Sciatic nerve (tissue), 2 donors: ENCODE measurements at regions not wholly inside any gene's neighbourhood (a gene's known extent, or its start where the extent isn't known, plus 50 kb on each side); places are given as distances from the start of the nearest gene placed in this dataset.

Experiments
- ATAC-seq: fragments of 200-7000 bp; cut with Tn5 transposase; one replicate; pipeline ENCODE4 v1.9.1; 2020; ENCODE audit warnings: mild to moderate bottlenecking, moderate library complexity
- DNase-seq: peaks from one replicate; pipeline ENCODE4 v3.0.0-alpha.2; 2020; ENCODE audit warnings: low spot score
- intact Hi-C: fragments of 100-400 bp; cut with DNase I; formaldehyde crosslinking; loops from one replicate; pipeline ENCODE4 v1.14.2; 2022
- donor health status: DM: no; HTN: no; CAD: no.
- donor health status: DM: no; HTN: no; CAD: no.

- no peak for DNase-seq
- intact Hi-C loops: no loop called here
- peak; percentile 23 for ATAC-seq
Observed at GRCh38 chr6:2480267-2480966, 235.0 kb upstream of the GMDS start.

DNA sequence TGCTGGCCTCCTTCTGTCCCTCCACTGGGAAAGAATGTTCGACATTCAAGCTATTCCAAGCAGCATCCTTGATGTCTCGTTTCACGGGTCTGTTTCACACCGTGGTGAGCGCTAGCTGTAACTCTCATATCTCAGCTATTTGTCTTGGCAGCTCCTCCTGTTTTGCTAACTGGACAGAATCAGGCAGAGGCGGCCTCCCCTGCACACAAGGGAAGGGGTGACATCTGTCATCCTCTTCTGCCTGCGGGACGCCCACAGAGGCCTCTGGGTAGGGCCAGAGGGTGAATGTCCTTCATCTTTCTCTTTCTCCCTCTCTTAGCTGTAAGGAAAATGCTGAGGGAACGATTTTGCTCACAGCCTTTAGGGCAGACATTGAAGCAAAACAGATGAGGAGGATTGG lies 232.8 kb upstream of the GMDS start:
- intact Hi-C loops: no loop called here
- ATAC-seq (no peak), DNase-seq (no peak)

DNA sequence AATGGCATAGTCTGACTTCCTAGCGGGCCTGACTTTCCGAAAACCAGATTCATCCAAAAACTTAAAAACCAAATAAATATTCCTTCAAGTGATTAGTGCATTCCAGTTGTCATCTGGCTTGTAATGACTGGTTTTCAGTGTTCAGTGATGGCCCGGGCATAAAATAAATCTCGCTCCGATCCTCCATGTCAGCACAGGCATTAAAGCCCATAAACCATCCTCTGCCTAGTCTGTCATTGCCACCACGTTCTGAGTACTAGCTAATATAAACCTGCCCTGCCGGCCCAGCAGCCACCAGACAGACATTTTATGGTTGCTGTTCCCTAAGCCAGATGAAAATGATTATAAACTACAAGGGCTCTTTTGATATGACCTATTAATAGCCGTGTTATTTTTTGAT lies 232.3 kb upstream of the GMDS start:
- ATAC-seq (no peak), DNase-seq (no peak)
- intact Hi-C loops: no loop called here

DNA sequence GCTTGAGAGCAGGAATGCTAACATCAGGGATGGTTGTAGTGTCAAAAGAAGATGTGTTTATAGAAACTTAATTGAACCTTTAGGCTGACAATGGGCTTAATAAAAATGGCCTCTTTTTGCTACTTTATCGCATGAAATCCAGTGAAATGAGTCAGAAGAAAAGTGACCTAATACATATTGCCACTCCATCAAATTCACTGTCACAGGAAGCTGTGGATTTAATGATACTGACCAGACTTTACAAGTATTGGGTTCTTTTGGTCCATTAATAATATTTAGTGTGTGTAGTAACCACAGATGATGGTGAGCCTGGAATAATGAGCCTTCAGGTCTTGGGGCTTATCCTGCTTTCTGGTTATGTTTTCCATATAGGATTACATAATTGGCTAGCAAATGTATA lies 231.8 kb upstream of the GMDS start:
- intact Hi-C loops: no loop called here
- DNase-seq (no peak), ATAC-seq (no peak)

GRCh38 chr6:2476376-2476775 lies 231.0 kb upstream of the GMDS start:
- intact Hi-C loops: no loop called here
- peak; percentile 76 for ATAC-seq
- peak; percentile 12 for DNase-seq

DNA sequence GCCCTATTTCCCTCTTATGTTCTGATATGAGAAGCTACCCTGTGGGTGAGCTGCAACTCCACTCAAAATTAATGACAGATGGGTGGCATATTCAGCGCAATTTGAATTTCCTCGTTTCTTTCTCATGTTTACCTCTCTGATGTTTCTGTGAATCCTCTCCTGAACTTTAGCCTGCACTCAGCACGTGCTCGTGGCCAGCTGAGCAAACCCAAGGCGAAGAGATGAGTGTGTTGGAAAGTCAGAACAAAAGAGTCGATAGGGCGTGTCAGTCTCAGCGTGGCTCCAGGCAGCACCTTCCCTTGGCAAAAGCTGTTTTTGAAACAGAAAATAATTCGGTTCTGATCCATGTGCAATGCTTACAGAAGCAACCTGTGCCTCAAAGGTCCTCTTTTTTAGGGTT lies 226.1 kb upstream of the GMDS start:
- intact Hi-C loops: no loop called here
- ATAC-seq (peak; percentile 42), DNase-seq (no peak)

DNA sequence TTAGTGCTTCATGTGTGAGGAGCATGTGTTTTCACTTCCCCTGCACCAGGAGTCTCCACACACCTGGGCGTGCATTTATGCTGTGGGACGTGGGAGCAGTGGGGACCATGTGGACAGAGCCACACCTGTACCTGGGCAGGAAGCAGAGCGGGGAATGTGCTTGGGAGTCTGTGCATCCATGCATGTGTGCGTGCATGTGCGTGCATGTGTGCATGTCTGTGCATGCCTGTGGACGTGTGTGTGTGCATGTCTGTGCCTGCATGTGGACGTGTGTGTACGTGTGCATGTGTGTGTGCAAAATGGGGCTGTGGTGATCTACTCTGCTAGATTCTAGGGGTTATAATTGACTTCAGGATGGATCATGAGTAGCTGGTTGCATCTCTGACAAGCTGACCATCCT lies 224.0 kb upstream of the GMDS start:
- intact Hi-C loops: no loop called here
- DNase-seq: peak; percentile 44
- no peak for ATAC-seq

DNA sequence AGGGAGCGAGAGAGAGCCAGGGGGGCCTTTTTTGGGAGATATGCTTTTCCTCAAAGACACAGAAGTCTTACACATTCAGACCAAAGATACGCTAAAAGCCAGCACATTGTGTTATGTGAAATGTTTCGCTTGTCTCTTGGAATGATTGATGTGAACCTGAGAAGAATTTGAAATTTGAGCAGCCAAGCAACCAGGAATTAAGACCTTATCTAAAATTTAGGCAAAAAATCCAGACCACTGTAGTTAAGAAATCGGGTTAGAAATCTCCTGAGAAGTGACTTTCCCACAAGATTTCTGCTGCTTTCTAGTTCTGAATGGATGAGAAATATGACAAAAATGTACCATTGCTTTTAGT lies 223.2 kb upstream of the GMDS start:
- no peak for ATAC-seq
- intact Hi-C loops: no loop called here
- DNase-seq: no peak

DNA sequence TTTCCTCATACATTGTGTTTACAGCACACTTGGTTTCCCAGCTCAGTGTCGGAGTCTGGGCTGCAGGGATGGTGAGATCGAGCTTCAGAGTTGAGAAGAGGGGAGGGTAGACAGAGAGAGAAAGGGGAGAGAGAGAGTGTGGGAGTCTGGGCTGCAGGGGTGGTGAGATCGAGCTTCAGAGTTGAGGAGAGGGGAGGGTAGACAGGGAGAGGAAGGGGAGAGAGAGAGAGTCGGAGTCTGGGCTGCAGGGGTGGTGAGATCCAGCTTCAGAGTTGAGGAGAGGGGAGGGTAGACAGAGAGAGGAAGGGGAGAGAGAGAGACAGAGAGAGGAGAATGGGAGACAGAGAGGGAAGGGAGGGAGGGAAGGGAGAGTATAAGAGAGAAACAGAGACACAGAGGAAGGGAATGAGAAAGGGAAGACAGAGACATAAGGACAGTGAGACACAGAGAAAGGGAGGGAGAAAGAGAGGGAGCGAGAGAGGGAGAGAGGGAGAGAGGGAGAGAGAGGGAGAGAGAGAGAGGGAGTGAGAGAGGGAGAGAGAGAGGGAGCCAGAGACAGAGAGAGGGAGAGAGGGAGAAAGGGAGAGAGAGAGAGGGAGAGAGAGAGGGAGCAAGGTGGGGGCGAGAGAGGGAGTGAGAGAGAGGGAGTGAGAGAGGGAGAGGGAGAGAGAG lies 222.7 kb upstream of the GMDS start:
- no peak for DNase-seq
- intact Hi-C loops: no loop called here
- ATAC-seq: no peak

- intact Hi-C loops: no loop called here
- ATAC-seq: no peak
Observed at GRCh38 chr6:2465336-2465735, 219.9 kb upstream of the GMDS start.

DNA sequence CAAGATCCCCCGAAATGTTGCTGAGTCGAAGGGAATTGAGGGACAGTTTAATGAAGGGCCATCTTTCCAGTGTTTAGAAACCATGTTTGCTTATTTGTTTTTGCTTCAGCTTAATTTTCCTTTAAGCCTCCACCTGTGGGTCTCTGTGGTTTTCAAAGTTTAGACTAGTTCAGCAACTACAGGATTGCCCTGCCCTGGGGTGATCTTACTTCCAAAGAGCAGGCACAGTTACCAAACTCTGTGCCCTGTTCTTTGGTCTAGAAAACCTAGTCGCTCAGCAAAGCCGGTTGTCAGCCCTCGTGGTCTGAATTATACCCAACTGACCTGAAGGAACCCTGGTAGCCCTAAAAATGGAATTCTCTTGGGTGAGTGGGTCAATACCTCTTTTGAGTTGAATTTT lies 219.2 kb upstream of the GMDS start:
- intact Hi-C loops: no loop called here
- DNase-seq (no peak), ATAC-seq (no peak)

More at GRCh38 chr6:2465336-2465735, 219.9 kb upstream of the GMDS start:
- DNase-seq: no peak

GRCh38 chr6:2462831-2463230 lies 217.4 kb upstream of the GMDS start:
- intact Hi-C loops: no loop called here
- DNase-seq (no peak), ATAC-seq (no peak)

- ATAC-seq (no peak), DNase-seq (no peak)
- intact Hi-C loops: no loop called here
Observed at GRCh38 chr6:2460216-2460745, 214.9 kb upstream of the GMDS start.

DNA sequence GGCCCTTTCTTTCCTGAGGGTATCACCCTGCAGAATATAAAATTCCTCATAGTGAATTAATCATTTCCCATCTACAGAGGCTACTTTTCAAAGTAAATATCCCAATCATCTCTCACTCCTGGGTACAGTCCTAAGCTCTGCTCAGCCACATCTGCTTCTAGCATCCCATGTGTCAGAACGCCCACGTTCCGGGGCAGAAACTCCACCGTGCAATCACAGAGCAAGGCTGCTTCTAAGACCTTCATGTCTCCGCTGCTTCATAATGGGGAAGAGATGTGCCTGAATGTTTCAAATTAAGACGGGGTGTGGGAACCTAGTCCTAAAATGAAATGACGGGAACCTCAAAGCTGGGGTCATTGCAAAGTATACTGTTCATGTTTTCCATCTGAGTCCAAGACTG lies 208.8 kb upstream of the GMDS start:
- intact Hi-C loops: no loop called here
- ATAC-seq (no peak), DNase-seq (no peak)

DNA sequence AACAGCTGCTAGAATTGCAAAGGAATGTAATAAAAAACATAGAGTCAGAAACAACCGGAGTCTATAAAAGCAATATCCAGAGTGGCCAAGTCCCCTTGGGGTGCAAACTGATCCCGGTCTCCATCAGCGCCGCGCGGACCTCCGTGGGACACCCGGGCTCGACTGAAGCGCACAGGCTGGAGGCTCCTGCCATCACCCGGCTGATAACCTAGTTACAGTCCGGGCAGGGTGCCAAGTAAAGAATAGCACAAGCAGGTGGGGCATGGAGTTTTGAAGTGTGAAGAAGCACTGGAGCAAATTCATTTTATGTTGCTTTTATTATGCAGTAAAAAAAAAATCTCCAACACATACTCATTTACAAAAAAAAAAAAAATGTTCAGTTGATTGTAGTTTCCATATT lies 205.1 kb upstream of the GMDS start:
- peak; percentile 79 for ATAC-seq
- DNase-seq: peak; percentile 75
- intact Hi-C loops: no loop called here

- no peak for DNase-seq
- intact Hi-C loops: no loop called here
- no peak for ATAC-seq
Observed at GRCh38 chr6:2449572-2449940, 204.2 kb upstream of the GMDS start.

DNA sequence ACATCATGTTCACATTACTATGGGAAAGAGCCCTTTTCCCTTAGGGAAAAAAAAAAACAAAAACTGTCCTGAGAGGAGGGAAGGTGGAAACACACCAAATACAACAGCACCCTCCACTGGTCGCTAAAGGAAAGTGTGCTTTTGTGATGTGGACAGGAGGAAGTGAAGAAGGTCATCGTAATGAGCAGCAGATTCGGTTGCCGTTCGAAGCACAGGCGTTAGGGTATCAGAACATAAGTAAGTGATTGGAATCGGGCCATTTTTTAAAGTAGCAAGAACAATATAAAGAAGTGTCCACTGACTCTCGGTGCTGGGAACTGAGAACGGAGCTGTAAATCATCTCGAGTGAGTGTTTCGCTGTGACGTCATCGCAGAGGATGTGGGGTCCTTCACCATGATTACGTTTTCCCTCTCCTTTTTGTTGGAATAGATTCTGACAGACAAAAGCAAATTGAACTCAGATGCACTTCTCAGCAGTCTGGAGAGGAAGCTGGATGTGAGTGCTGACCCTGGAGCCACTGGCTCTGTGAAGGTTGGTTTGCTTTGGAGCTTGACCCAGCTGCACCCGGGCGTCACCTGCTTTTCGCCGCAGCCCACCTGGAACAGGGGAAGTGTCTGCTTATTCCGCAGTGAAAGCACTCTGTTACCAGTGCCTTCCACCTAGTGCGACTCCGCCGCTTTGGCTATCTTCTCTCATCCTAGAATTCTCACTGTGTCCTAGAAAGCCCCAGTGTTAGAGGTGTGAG lies 203.6 kb upstream of the GMDS start:
- no peak for DNase-seq
- intact Hi-C loops: no loop called here
- peak; percentile 80 for ATAC-seq

GRCh38 chr6:2447931-2448330 lies 202.5 kb upstream of the GMDS start:
- ATAC-seq: no peak
- DNase-seq: no peak
- intact Hi-C loops: no loop called here

GRCh38 chr6:2447318-2447920 lies 202.0 kb upstream of the GMDS start:
- DNase-seq: no peak
- intact Hi-C loops: no loop called here
- no peak for ATAC-seq
